Glutamatergic neuron (in vitro differentiated cells): ENCODE measurements at regions not wholly inside any gene's neighbourhood (a gene's known extent, or its start where the extent isn't known, plus 50 kb on each side); places are given as distances from the start of the nearest gene placed in this dataset.

Experiments used
- DNase-seq: peaks from one replicate; pipeline ENCODE4 v3.0.0; 2022
- H3K27ac Mint-ChIP-seq: one replicate; pipeline ENCODE4 v1.8.0; 2020; ENCODE audit warnings: mild to moderate bottlenecking, mixed read lengths, inconsistent platforms; ENCODE audit not compliant: unreplicated experiment
- H3K27me3 Mint-ChIP-seq: one replicate; pipeline ENCODE4 v1.8.0; 2020; ENCODE audit warnings: mild to moderate bottlenecking, moderate library complexity, mixed read lengths, inconsistent platforms; ENCODE audit not compliant: unreplicated experiment
- H3K36me3 Mint-ChIP-seq: one replicate; pipeline ENCODE4 v1.8.0; 2020; ENCODE audit warnings: mild to moderate bottlenecking, mixed read lengths, inconsistent platforms; ENCODE audit not compliant: unreplicated experiment
- H3K4me1 Mint-ChIP-seq: one replicate; pipeline ENCODE4 v1.8.0; 2020; ENCODE audit warnings: mild to moderate bottlenecking, low read depth, mixed read lengths, inconsistent platforms; ENCODE audit not compliant: unreplicated experiment
- H3K4me3 Mint-ChIP-seq: one replicate; pipeline ENCODE4 v1.8.0; 2020; ENCODE audit warnings: mild to moderate bottlenecking, mixed read lengths, inconsistent platforms; ENCODE audit not compliant: unreplicated experiment
- H3K9me3 Mint-ChIP-seq: one replicate; pipeline ENCODE4 v1.8.0; 2020; ENCODE audit warnings: mild to moderate bottlenecking, moderate library complexity, mixed read lengths, inconsistent platforms; ENCODE audit not compliant: unreplicated experiment
- TF ChIP-seq, protein P1 (sequence below): fragments of 200-600 bp; sonication (generic); IDR thresholded peaks from one replicate; pipeline ENCODE4 v1.5.0; 2021; ENCODE audit not compliant: partially characterized antibody, unreplicated experiment

DNA sequence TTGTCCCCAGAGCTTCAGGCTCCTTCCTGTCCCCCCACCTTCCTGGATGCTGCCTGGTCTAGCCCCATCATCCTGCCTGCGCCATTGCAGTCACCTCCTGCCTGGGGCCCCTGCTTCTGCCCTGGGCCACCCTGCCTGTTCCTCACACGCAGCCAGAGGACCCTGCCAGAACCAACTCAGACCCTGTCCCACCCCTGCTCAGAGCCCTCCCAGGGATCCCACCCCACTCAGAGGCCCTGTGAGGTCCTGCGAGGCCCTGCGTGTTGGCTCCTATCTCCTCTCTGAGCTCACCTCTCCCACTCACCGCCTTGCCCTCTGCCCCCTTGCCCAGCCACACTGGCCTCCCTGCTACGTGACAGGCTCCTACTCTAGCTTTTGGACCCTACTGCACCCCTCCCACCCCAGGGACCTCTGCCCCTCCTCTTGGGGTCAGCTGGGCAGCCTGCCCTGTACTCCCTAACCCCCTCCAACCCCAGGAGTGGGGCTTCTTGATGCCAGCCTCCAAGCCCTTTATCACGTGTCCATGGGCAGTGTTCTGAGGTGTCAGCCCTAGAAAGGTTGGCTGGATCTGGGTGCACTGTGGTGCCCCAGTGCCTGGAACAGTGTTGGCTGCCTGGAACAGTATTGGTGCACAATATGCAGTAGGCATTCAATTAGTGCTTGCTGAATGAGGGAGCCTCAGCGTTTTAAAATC lies 68.3 kb downstream of the CEBPB start:
- H3K4me1 Mint-ChIP-seq = no peaks in the 10 kb centered on the region
- no peak overlapping the region for H3K27ac Mint-ChIP-seq
- DNase-seq = no peak
- no peaks in the 10 kb centered on the region for H3K9me3 Mint-ChIP-seq
- no peaks in the 10 kb centered on the region for H3K36me3 Mint-ChIP-seq
- peaks cover 4% of the 10 kb centered on the region for H3K27me3 Mint-ChIP-seq
- TF ChIP-seq, protein P1, sequence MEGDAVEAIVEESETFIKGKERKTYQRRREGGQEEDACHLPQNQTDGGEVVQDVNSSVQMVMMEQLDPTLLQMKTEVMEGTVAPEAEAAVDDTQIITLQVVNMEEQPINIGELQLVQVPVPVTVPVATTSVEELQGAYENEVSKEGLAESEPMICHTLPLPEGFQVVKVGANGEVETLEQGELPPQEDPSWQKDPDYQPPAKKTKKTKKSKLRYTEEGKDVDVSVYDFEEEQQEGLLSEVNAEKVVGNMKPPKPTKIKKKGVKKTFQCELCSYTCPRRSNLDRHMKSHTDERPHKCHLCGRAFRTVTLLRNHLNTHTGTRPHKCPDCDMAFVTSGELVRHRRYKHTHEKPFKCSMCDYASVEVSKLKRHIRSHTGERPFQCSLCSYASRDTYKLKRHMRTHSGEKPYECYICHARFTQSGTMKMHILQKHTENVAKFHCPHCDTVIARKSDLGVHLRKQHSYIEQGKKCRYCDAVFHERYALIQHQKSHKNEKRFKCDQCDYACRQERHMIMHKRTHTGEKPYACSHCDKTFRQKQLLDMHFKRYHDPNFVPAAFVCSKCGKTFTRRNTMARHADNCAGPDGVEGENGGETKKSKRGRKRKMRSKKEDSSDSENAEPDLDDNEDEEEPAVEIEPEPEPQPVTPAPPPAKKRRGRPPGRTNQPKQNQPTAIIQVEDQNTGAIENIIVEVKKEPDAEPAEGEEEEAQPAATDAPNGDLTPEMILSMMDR = no peak
- no peak overlapping the region for H3K4me3 Mint-ChIP-seq

DNA sequence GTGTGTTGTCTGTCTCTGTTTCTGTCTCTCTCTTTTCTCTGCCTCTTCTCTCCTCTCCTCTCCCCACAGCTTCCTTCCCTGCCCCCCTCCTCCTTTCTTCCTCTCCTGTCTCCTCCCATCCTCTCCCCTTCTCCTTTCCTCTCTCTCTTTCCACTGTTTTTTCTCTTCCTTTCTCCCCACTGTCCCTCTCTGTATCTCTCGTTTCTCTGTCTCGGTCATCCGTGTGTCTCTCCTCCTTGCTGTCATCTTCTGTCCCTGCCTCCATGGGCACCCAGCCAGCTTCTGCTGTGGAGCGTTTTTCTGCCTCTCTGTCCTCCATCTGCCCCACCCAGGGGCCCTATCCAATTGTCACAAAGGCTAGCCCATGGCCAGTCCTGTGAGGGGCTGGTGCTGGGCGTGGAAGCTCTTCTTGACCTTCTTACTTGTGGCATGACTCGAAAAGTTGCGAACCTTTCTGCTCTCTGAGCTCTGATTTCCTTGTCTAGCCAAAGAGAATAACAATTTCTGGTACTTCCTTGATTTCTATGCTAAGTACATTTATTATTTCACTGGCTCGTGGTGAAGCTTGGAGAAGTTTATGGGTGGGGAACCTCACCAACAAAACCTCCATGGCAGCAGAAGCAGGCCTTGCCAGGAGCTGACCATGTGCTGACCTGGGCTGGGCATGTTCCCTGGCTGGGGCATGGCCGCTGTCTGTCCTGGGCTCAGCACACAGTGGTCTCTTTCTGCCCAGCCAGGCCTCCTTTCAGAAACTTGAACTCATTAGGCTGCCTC lies 69.3 kb downstream of the CEBPB start:
- Mint-ChIP-seq H3K9me3 (no peaks in the 10 kb centered on the region), H3K4me3 (no peak overlapping the region), H3K27me3 (peaks cover 4% of the 10 kb centered on the region), H3K27ac (no peak overlapping the region), H3K36me3 (no peaks in the 10 kb centered on the region), H3K4me1 (no peaks in the 10 kb centered on the region)
- TF ChIP-seq, protein P1 = no peak
- DNase-seq = no peak

DNA sequence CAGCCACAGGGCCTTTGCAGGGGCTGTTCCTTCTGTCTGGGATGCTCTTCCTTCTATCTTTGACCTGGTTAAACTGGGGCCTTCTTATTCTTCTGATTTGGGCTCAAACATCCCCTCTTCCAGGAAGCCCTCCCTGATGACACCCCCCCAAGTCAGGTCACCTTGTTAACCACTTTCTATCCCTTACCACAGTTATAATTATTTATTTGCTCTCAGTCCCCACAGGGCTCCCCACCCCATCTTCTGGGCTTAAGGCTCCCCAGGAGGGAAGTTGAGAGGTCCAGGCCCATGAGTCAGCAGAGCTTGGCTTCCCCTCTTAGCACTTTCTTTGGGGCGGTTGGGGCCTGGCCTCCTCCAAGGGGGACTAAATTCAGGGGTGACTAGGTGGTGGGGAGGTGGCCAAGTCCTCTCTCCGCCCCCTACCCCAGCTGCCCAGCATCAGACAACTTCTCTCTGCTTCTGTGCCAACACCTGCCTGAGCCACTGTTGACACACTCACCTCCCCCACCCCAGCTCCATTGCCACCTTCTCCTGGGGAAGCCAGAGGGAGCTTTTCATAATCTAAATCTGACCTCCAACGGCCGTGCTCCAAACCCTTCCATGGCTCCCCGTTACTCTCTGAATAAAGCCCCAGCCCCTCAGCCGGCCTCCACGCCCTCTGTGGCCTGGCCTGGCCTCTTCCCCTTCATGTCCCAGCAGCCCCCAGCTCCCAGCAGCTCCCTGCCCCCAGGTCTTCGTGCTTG lies 70.0 kb downstream of the CEBPB start:
- DNase-seq = no peak
- no peaks in the 10 kb centered on the region for H3K9me3 Mint-ChIP-seq
- H3K4me1 Mint-ChIP-seq = no peaks in the 10 kb centered on the region
- TF ChIP-seq, protein P1 = no peak
- H3K27ac Mint-ChIP-seq = no peak overlapping the region
- peaks cover 4% of the 10 kb centered on the region for H3K27me3 Mint-ChIP-seq
- H3K4me3 Mint-ChIP-seq = no peak overlapping the region
- H3K36me3 Mint-ChIP-seq = no peaks in the 10 kb centered on the region

DNA sequence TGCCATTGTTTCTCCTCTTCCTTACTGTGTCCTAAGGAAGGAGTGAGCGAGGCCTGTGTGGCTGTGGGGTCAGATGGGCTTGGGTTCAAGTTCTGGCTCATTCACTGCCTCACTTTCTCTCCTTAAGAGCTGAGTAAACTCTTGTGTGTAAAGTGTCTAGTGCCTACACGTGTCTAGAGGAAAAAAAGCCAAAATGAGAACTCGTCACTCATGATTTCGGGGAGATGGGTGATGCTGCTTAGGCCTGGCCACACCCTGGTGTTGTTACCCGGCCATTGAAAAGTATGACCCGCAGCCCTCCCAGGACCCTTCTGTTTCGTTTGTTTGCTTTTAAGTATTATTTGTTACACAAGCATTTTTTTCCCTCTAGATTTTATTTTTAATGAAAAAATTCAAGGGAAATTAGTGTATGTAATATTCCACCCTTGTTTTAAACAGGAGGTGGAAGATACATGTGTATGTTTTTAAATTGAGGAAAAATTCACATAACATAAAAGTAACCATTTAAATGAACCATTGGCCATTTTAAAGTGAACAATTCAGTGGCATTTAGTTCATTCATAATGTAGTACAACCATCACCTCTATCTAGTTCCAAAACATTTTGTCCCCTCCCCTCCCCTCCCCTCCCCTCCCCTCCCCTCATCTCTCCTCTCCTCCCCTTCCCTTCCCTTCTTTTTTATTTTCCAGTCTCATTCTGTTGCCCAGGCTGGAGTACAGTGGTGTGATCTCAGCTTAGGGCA lies 71.0 kb downstream of the CEBPB start:
- Mint-ChIP-seq H3K9me3 (no peaks in the 10 kb centered on the region), H3K27me3 (peaks cover 4% of the 10 kb centered on the region), H3K27ac (no peak overlapping the region), H3K4me3 (no peak overlapping the region), H3K36me3 (no peaks in the 10 kb centered on the region), H3K4me1 (no peaks in the 10 kb centered on the region)
- no peak for DNase-seq
- TF ChIP-seq, protein P1 = no peak
